Heart left ventricle (tissue), 16 donors: ENCODE measurements at regions not wholly inside any gene's neighbourhood (a gene's known extent, or its start where the extent isn't known, plus 50 kb on each side); places are given as distances from the start of the nearest gene placed in this dataset.
"Not testable (repeated sequence)": the region's sequence is repeated elsewhere in the genome, so short reads cannot be mapped to it uniquely, and the experiment has no call there.

Experiments used
- ATAC-seq, 4 donors: fragments of 200-7000 bp; cut with Tn5 transposase; one replicate each; pipeline ENCODE4 v1.9.1; 2020 to 2022; ENCODE audit warnings: moderate library complexity in 4 of 4, mild to moderate bottlenecking in 3 of 4, moderate number of reproducible peaks in 1 of 4
- DNase-seq, 5 donors: peaks; one replicate each; pipeline ENCODE4 v3.0.0-alpha.2; 2020
- H3K27ac ChIP-seq, 12 donors: fragments of 200-600 bp; sonication (generic) in 4 of 12; one replicate each; pipeline versions ENCODE4 v1.5.0 to v1.8.0; 2016 to 2022; ENCODE audit warnings: mild to moderate bottlenecking in 2 of 12
- H3K27me3 ChIP-seq, 9 donors: fragments of 200-600 bp; sonication (generic) in 2 of 9; one replicate each; pipeline versions ENCODE4 v1.5.1 to v1.8.0; 2016 to 2022; ENCODE audit warnings: mild to moderate bottlenecking in 3 of 9
- H3K36me3 ChIP-seq, 9 donors: fragments of 200-600 bp; sonication (generic) in 2 of 9; one replicate each; pipeline versions ENCODE4 v1.5.0 to v1.8.0; 2018 to 2022; ENCODE audit warnings: mild to moderate bottlenecking in 2 of 9
- H3K4me1 ChIP-seq, 12 donors: fragments of 200-600 bp; sonication (generic) in 4 of 12; one replicate each; pipeline versions ENCODE4 v1.5.0 to v1.8.0; 2016 to 2022; ENCODE audit warnings: mild to moderate bottlenecking in 3 of 12
- H3K4me3 ChIP-seq, 12 donors: fragments of 200-600 bp; sonication (generic) in 4 of 12; one replicate each; pipeline versions ENCODE4 v1.5.0 to v1.8.0; 2017 to 2022; ENCODE audit warnings: mild to moderate bottlenecking in 9 of 12, moderate library complexity in 4 of 12
- H3K9me3 ChIP-seq, 12 donors: fragments of 200-600 bp; sonication (generic) in 4 of 12; one replicate each; pipeline versions ENCODE4 v1.5.0 to v1.8.0; 2016 to 2022; ENCODE audit warnings: mild to moderate bottlenecking in 1 of 12
- POLR2A ChIP-seq, 2 donors: fragments of 450-650 bp; IDR thresholded peaks; one replicate each; pipeline ENCODE4 v1.6.1; 2017; ENCODE audit warnings: antibody characterized with exemption in 2 of 2, mild to moderate bottlenecking in 2 of 2, moderate library complexity in 2 of 2
- WGBS, 4 donors: extraction: QIAGEN DNeasy Blood & Tissue Kit in 2 of 4; methylation state at CpG; one replicate each; pipeline versions ENCODE4 v1.1.5 to v1.1.7; 2013 to 2018; 5-methylcytosine and 5-hydroxymethylcytosine counted together
- intact Hi-C, 10 donors: fragments of 100-400 bp; cut with DNase I; formaldehyde crosslinking; loops; one replicate each; pipeline versions ENCODE4 v1.11.1 to v1.14.2; 2022
- TF ChIP-seq, protein P1 (sequence below), 12 donors: fragments of 200-600 bp; sonication (generic) in 4 of 12; IDR thresholded peaks; one replicate each; pipeline versions ENCODE4 v1.5.0 to v1.8.0; 2018 to 2022; ENCODE audit warnings: antibody characterized with exemption in 12 of 12, mild to moderate bottlenecking in 5 of 12
- donor health status: ischemic (EF 13 %, LVEDD 7.1; RV severe dilation, severe dysfunction).
- donor health status: healthy with polysubstance abuse.
- donor health status: DM: no; HTN: yes; CAD: no.
- donor health status: DM: no; HTN: no; CAD: no.
- donor health status: ischemic (EF 25% LVEDD 6.9; RV normal size, moderate dysfunction).
- donor health status: ischemic (EF 25% LVEDD 5.7; RV mildly dilated, moderate dysfunction).
- donor health status: healthy.
- donor health status: DM: yes; HTN: yes; CAD: no.
- donor health status: ischemic (EF 35%, LVEDD 5.7; RV mildly dilated, moderate dysfunction).
- donor health status: nonischemic (EF 11% LVEDD 7.7; RV severe dilation, severe dysfunction).
- donor health status: DM: yes; HTN: yes; CAD: no.
- donor health status: PGD.
- donor health status: ischemic (EF 29% LVEDD 5.4; RV normal size, mild dysfunction).
- donor health status: nonischemic (EF 23%, LVEDD 6.1; RV moderate dilation, normal function).

DNA sequence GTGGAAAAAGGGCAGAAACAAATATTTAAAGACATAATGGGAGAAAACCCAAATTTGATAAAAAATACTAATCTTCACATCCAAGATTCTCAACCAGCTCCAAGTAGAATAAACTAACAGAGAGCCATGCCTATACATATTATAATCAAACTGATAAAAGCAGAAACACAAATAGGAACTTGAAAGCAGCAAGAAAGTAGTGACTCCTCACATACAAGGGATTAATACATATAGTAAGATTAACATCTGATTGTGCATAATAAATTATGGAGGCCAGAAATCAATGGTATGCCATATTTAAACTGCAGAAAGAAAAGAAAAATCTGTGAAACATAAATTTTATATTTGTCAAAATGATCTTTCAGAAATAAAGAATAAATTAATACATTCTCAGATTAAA lies 454.3 kb upstream of the PCDH10 start:
- no peaks in the 10 kb centered on the region for H3K36me3 ChIP-seq
- H3K4me1 ChIP-seq = no peaks in the 10 kb centered on the region
- H3K27me3 ChIP-seq = no peaks in the 10 kb centered on the region
- intact Hi-C loops = no loop called here
- TF ChIP-seq, protein P1, sequence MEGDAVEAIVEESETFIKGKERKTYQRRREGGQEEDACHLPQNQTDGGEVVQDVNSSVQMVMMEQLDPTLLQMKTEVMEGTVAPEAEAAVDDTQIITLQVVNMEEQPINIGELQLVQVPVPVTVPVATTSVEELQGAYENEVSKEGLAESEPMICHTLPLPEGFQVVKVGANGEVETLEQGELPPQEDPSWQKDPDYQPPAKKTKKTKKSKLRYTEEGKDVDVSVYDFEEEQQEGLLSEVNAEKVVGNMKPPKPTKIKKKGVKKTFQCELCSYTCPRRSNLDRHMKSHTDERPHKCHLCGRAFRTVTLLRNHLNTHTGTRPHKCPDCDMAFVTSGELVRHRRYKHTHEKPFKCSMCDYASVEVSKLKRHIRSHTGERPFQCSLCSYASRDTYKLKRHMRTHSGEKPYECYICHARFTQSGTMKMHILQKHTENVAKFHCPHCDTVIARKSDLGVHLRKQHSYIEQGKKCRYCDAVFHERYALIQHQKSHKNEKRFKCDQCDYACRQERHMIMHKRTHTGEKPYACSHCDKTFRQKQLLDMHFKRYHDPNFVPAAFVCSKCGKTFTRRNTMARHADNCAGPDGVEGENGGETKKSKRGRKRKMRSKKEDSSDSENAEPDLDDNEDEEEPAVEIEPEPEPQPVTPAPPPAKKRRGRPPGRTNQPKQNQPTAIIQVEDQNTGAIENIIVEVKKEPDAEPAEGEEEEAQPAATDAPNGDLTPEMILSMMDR (IDR thresholded peaks at IDR 0.05) = no peak
- no peak for TF ChIP-seq POLR2A (IDR thresholded peaks at IDR 0.05)
- no peak overlapping the region for H3K27ac ChIP-seq
- ATAC-seq (no peak), DNase-seq (no peak)
- peaks cover 0 to 24% (median 4%) of the 10 kb centered on the region in 12 donors for H3K9me3 ChIP-seq
- no peak overlapping the region for H3K4me3 ChIP-seq

DNA sequence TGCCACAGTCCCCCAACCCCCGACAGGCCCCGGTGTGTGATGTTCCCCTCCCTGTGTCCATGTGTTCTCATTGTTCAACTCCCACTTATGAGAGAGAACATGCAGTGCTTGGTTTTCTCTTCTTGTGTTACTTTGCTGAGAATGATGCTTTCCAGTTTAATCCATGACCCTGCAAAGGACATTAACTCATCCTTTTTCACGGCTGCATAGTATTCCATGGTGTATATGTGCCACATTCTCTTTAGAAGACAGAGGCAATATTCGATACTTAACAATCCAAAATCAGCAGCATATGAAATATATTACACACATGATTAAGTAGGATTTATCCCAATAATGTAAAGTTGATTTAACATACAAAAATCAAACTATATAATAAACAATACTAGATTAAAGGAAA lies 451.6 kb upstream of the PCDH10 start:
- H3K27ac ChIP-seq, H3K36me3 ChIP-seq, ATAC-seq, H3K4me1 ChIP-seq, H3K4me3 ChIP-seq, H3K27me3 ChIP-seq, DNase-seq, intact Hi-C loops: not testable (repeated sequence)
- WGBS, 4 donors = 66 to 89% (median 76%) methylated on average over 4 of the region's 4 CpGs
- H3K9me3 ChIP-seq = peaks cover 0 to 18% (median 4%) of the 10 kb centered on the region in 12 donors

DNA sequence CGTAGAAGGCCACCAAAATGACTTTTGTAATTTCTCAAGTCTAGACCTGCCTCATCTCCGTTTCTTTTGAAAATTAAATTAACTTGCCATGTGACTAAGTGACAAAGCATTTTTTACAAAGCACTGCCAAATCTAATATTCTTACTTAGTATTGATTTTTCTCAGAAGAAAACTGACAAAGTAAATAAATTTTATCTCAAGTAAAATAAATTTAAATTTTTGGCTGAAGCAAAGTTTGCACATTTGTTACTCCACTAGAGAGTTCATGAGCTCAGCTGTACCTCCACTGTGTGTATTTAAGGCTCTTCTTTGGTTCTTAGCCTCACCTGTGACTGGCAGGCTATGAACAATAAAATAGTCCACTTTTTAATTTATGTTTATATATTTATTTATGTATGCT lies 441.1 kb upstream of the PCDH10 start:
- TF ChIP-seq, protein P1 (IDR thresholded peaks at IDR 0.05) = no peak
- no peak for TF ChIP-seq POLR2A (IDR thresholded peaks at IDR 0.05)
- ATAC-seq (no peak), DNase-seq (no peak)
- Histone ChIP-seq H3K27ac (no peak overlapping the region), H3K4me1 (no peaks in the 10 kb centered on the region), H3K9me3 (no peaks in the 10 kb centered on the region), H3K27me3 (no peaks in the 10 kb centered on the region), H3K36me3 (no peaks in the 10 kb centered on the region), H3K4me3 (no peak overlapping the region)
- intact Hi-C loops = no loop called here
- 77 to 85% (median 82%) methylated on average over 2 of the region's 2 CpGs for WGBS, 4 donors

DNA sequence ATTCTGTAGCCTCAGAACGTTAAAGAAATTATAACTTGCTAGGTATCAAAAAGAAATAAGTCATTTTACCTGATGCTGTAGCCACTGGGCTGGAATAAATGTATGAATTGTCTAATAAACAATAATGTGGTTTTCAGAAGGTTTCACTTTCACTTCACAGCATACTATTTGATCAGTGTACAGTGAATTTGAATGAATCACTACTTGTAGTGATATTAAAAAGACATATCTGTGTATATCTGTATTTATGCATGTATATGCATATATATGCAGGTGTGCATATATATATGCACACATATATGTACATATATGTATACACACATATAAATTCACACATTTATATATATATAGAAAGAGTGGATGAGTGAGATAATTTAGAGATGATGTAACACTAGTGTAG lies 440.0 kb upstream of the PCDH10 start:
- no peaks in the 10 kb centered on the region for H3K9me3 ChIP-seq
- ATAC-seq (no peak), DNase-seq (no peak)
- H3K27me3 ChIP-seq = no peaks in the 10 kb centered on the region
- H3K4me3 ChIP-seq = no peak overlapping the region
- no peak overlapping the region for H3K27ac ChIP-seq
- H3K36me3 ChIP-seq = no peaks in the 10 kb centered on the region
- 42 to 57% (median 47%) methylated on average over 1 of the region's 1 CpG for WGBS, 4 donors
- H3K4me1 ChIP-seq = no peaks in the 10 kb centered on the region
- TF ChIP-seq, protein P1 (IDR thresholded peaks at IDR 0.05) = no peak
- no peak for TF ChIP-seq POLR2A (IDR thresholded peaks at IDR 0.05)
- intact Hi-C loops = no loop called here

DNA sequence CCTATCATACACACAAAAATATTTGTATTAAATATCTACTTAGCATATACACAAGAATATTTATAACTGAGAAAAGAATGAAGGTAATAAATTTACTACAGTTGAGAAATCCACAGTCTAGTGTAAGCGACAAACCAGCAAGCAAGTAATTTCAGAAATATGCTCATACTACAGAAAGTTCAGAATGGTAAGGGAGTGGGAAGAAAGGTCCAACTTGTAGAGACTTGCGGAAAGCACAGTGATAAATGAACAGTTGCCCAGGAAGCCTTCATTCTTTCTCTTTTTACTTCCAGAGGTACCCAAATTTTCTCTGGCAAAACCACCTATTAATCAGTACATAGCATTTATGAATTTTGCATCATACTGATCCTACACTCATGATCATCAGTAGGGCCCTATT lies 438.1 kb upstream of the PCDH10 start:
- no peak for DNase-seq
- intact Hi-C loops = no loop called here
- Histone ChIP-seq H3K27me3 (no peaks in the 10 kb centered on the region), H3K27ac (no peak overlapping the region), H3K36me3 (no peaks in the 10 kb centered on the region), H3K4me3 (no peak overlapping the region), H3K4me1 (no peaks in the 10 kb centered on the region), H3K9me3 (no peaks in the 10 kb centered on the region)
- TF ChIP-seq, protein P1 (IDR thresholded peaks at IDR 0.05) = no peak
- TF ChIP-seq POLR2A (IDR thresholded peaks at IDR 0.05) = no peak
- ATAC-seq = no peak
- WGBS, 4 donors = 91 to 96% (median 94%) methylated on average over 2 of the region's 2 CpGs
